Adrenal gland (tissue), 9 donors: ENCODE measurements at regions not wholly inside any gene's neighbourhood (a gene's known extent, or its start where the extent isn't known, plus 50 kb on each side); places are given as distances from the start of the nearest gene placed in this dataset.

Experiments
- DNase-seq, 7 donors: peaks; one replicate each; pipeline ENCODE4 v3.0.0-alpha.2; 2019 to 2020
- H3K27ac ChIP-seq, 5 donors: fragments of 200-600 bp; sonication (generic) in 4 of 5; 1 replicate in 3 of 5; 2 replicates in 2 of 5; pipeline versions ENCODE4 v1.5.1 to v1.8.0; 2016 to 2020; ENCODE audit warnings: mild to moderate bottlenecking in 1 of 5
- H3K27me3 ChIP-seq: fragments of 200-600 bp; 2 replicates; pipeline ENCODE4 v1.8.0; 2021
- H3K36me3 ChIP-seq, 2 donors: fragments of 200-600 bp; replicated peaks in 1 of 2; 1 replicate in 1 of 2; 2 replicates in 1 of 2; pipeline versions ENCODE4 v1.5.1 to v1.8.0; 2018 to 2022
- H3K4me1 ChIP-seq, 2 donors: fragments of 200-600 bp; replicated peaks in 1 of 2; 1 replicate in 1 of 2; 2 replicates in 1 of 2; pipeline versions ENCODE4 v1.5.1 to v1.8.0; 2018 to 2021
- H3K4me3 ChIP-seq, 4 donors: fragments of 200-600 bp; sonication (generic) in 3 of 4; one replicate each; pipeline ENCODE4 v1.5.1; 2016 to 2018
- H3K9me3 ChIP-seq, 3 donors: fragments of 200-600 bp; sonication (generic) in 1 of 3; replicated peaks in 1 of 3; 1 replicate in 2 of 3; 2 replicates in 1 of 3; pipeline versions ENCODE4 v1.5.1 to v1.8.0; 2016 to 2021
- POLR2A ChIP-seq, 2 donors: fragments of 450-650 bp; IDR thresholded peaks; one replicate each; pipeline ENCODE4 v1.6.1; 2017; ENCODE audit warnings: antibody characterized with exemption in 2 of 2, mild to moderate bottlenecking in 2 of 2, moderate library complexity in 1 of 2
- WGBS, 4 donors: extraction: QIAGEN DNeasy Blood & Tissue Kit in 2 of 4; methylation state at CpG; one replicate each; pipeline versions ENCODE4 v1.1.5 to v1.1.7; 2013 to 2017; 5-methylcytosine and 5-hydroxymethylcytosine counted together
- intact Hi-C, 2 donors: fragments of 100-400 bp; cut with DNase I; formaldehyde crosslinking; loops; one replicate each; pipeline versions ENCODE4 v1.14.1 to v1.15.0; 2022 to 2023
- TF ChIP-seq, protein P1 (sequence below), 6 experiments: fragments of 450-650 bp in 4 of 6; fragments of 200-600 bp in 2 of 6; sonication (generic) in 1 of 6; IDR thresholded peaks; 1 replicate in 5 of 6; 2 replicates in 1 of 6; pipeline versions ENCODE4 v1.5.1 to v1.8.0; 2016 to 2021; ENCODE audit warnings: antibody characterized with exemption in 6 of 6, mild to moderate bottlenecking in 2 of 6, moderate library complexity in 1 of 6
- donor health status: healthy with polysubstance abuse.
- donor health status: Bipolar disorder and iron deficiency.
- donor health status: DM: yes; HTN: yes; CAD: no.
- donor health status: DM: no; HTN: no; CAD: no.
- donor health status: DM: no; HTN: no; CAD: no.

DNA sequence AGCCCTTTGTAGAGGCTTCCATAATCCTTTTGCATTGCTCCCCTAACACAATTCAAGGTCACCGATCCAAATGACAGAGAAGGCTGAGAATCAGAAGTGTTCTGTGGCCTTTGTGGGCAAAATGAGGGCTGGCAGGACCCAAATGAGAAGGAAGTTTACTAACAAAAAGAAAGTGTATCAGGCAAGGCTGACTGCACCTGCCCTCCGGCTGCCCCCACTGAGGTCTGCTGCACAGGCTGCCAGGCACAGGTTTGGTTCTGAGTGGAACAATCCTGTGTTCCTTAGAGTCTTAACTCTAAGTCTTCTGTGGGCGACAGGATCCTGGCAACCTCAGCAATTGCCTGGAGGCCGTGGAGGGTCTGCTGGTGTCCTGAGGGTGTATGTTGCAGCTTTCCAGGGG is 568.5 kb downstream of the CMPK2 start:
- Histone ChIP-seq H3K4me3 (no peak overlapping the region), H3K4me1 (no peaks in the 10 kb centered on the region), H3K27me3 (no peaks in the 10 kb centered on the region), H3K36me3 (no peaks in the 10 kb centered on the region), H3K9me3 (no peaks in the 10 kb centered on the region), H3K27ac (no peak overlapping the region)
- no peak for DNase-seq
- no peak for TF ChIP-seq POLR2A (IDR thresholded peaks at IDR 0.05)
- TF ChIP-seq, protein P1, sequence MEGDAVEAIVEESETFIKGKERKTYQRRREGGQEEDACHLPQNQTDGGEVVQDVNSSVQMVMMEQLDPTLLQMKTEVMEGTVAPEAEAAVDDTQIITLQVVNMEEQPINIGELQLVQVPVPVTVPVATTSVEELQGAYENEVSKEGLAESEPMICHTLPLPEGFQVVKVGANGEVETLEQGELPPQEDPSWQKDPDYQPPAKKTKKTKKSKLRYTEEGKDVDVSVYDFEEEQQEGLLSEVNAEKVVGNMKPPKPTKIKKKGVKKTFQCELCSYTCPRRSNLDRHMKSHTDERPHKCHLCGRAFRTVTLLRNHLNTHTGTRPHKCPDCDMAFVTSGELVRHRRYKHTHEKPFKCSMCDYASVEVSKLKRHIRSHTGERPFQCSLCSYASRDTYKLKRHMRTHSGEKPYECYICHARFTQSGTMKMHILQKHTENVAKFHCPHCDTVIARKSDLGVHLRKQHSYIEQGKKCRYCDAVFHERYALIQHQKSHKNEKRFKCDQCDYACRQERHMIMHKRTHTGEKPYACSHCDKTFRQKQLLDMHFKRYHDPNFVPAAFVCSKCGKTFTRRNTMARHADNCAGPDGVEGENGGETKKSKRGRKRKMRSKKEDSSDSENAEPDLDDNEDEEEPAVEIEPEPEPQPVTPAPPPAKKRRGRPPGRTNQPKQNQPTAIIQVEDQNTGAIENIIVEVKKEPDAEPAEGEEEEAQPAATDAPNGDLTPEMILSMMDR (IDR thresholded peaks at IDR 0.05): no peak
- intact Hi-C loops: no loop called here
- WGBS, 4 donors: 88 to 91% (median 89%) methylated on average over 4 of the region's 4 CpGs

DNA sequence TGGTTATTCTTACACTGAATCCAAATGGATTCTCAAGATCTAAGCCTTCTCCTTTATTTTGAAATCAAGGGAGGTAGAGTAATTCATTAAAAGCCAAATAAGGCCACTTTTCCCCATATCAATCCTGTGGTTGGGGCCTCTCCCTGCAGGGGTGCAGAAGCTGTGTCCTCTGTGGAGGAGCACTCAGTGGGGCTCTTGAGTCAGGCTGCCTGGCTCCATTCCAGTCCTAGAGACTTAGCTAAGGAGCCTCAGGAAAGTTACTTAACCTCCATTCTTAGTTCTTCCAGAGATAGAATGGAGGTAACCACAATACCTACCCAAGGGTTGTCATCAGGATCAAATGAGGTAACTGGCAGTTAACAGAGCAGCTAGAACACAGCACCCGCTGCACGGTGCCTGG is 564.3 kb downstream of the CMPK2 start:
- no peak for DNase-seq
- H3K4me1 ChIP-seq: no peaks in the 10 kb centered on the region
- no peaks in the 10 kb centered on the region for H3K27me3 ChIP-seq
- H3K27ac ChIP-seq: no peak overlapping the region
- H3K4me3 ChIP-seq: no peak overlapping the region
- no peaks in the 10 kb centered on the region for H3K9me3 ChIP-seq
- 76 to 92% (median 90%) methylated on average over 2 of the region's 2 CpGs for WGBS, 4 donors
- no peak for TF ChIP-seq POLR2A (IDR thresholded peaks at IDR 0.05)
- TF ChIP-seq, protein P1 (IDR thresholded peaks at IDR 0.05): no peak
- intact Hi-C loops: no loop called here
- H3K36me3 ChIP-seq: no peaks in the 10 kb centered on the region

DNA sequence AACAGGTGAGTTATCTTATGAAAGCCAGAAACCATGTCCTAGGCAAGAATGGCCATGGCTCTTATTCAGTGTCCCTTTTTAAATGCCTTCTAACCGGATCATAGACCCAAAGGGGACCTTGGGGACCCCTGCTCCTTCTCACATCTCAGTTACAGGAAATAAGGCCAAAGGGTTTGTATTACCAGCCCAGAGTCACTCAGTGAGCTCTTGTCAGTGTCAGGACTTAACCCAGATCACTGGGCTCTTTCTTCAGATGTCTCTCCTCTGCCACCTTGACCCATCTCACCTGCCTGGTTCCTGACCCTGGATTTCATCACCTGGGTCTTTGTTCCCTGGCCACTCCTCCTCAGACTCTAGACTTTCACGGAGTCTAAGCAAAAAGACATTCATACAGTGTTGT is 556.7 kb downstream of the CMPK2 start:
- 72 to 92% (median 82%) methylated on average over 2 of the region's 2 CpGs for WGBS, 4 donors
- no peaks in the 10 kb centered on the region for H3K27me3 ChIP-seq
- no peaks in the 10 kb centered on the region for H3K36me3 ChIP-seq
- TF ChIP-seq, protein P1 (IDR thresholded peaks at IDR 0.05): no peak
- no peak for TF ChIP-seq POLR2A (IDR thresholded peaks at IDR 0.05)
- no peaks in the 10 kb centered on the region for H3K4me1 ChIP-seq
- H3K27ac ChIP-seq: no peak overlapping the region
- no peaks in the 10 kb centered on the region for H3K9me3 ChIP-seq
- no peak for DNase-seq
- intact Hi-C loops: no loop called here
- no peak overlapping the region for H3K4me3 ChIP-seq

DNA sequence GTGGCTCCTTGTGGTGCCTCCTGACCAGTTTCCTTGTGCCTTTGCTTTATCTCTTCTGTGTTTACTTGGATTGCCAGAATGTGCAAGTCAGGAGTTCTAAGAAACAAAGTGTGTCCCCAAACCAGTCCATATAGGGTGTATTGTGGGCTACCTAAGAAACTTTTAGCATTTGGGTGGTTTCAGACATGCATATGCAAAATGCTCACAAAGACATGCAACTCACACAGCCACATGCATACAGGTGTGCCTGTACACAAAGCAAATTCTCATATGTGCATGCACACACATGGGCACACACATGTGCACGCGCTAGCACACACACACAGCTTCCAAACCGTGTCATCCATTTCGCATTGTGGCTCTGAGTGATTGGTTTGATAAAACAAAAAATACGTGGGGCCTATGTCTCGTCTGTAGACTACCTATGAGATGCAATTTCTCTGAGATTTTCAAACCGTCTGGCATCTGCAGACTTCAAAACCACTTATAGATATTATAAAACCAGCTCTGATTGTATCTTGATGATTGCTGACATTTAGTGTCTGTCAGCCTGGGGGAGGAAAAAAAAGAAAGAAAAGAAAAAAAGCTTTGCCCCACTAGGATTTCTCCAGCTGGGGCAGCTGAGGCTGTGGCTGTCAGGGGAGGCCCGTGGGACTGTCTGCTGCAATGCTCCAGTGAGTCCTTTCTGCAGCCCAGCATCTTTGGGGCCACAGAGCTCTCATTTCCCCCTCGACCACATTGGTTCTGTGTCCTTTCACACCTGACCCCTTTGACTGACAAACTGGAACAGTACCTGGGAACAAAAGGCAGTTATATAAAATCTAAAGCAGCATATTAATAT is 556.1 kb downstream of the CMPK2 start:
- Histone ChIP-seq H3K9me3 (no peaks in the 10 kb centered on the region), H3K27me3 (no peaks in the 10 kb centered on the region), H3K27ac (no peak overlapping the region), H3K36me3 (no peaks in the 10 kb centered on the region), H3K4me3 (no peak overlapping the region), H3K4me1 (no peaks in the 10 kb centered on the region)
- intact Hi-C loops: no loop called here
- WGBS, 4 donors: 58 to 75% (median 68%) methylated on average over 9 of the region's 9 CpGs
- DNase-seq: no peak
- no peak for TF ChIP-seq POLR2A (IDR thresholded peaks at IDR 0.05)
- TF ChIP-seq, protein P1 (IDR thresholded peaks at IDR 0.05): no peak
